HG03280 (cell line): ENCODE measurements at regions not wholly inside any gene's neighbourhood (a gene's known extent, or its start where the extent isn't known, plus 50 kb on each side); places are given as distances from the start of the nearest gene placed in this dataset.

Source experiments
- ATAC-seq: cut with Tn5 transposase; IDR thresholded peaks from one replicate; pipeline ENCODE4 v1.9.1; 2021; ENCODE audit warnings: mild to moderate bottlenecking, moderate library complexity; ENCODE audit not compliant: unreplicated experiment

GRCh38 chr13:26989957-26990713 lies 181.5 kb downstream of the USP12 start:
- no peak for ATAC-seq

- no peak for ATAC-seq
Measured at GRCh38 chr13:26989261-26989956, 182.2 kb downstream of the USP12 start.

GRCh38 chr13:26988059-26988769 lies 183.4 kb downstream of the USP12 start:
- no peak for ATAC-seq

- ATAC-seq, result no peak
Measured at GRCh38 chr13:26987486-26988013, 184.1 kb downstream of the USP12 start.

GRCh38 chr13:26985285-26985878 lies 186.2 kb downstream of the USP12 start:
- ATAC-seq, result no peak

GRCh38 chr13:26984337-26984736 lies 187.3 kb downstream of the USP12 start:
- no peak for ATAC-seq

- ATAC-seq, result no peak
Measured at GRCh38 chr13:26983543-26984320, 187.9 kb downstream of the USP12 start.

GRCh38 chr13:26980099-26981031 lies 191.2 kb downstream of the USP12 start:
- no peak for ATAC-seq

GRCh38 chr13:26979334-26979733 lies 192.3 kb downstream of the USP12 start:
- ATAC-seq, result no peak

GRCh38 chr13:26978081-26978860 lies 193.3 kb downstream of the USP12 start:
- no peak for ATAC-seq

- ATAC-seq, result no peak
Measured at GRCh38 chr13:26977541-26977940, 194.1 kb downstream of the USP12 start.

- ATAC-seq, result no peak
Measured at GRCh38 chr13:26976313-26976712, 195.3 kb downstream of the USP12 start.

GRCh38 chr13:26973946-26974345 lies 197.7 kb downstream of the USP12 start:
- ATAC-seq, result no peak

GRCh38 chr13:26973295-26973694 lies 198.3 kb downstream of the USP12 start:
- no peak for ATAC-seq

GRCh38 chr13:26971990-26972887 lies 199.4 kb downstream of the USP12 start:
- ATAC-seq, result no peak

- ATAC-seq, result no peak
Measured at GRCh38 chr13:26968431-26969341, 202.9 kb downstream of the USP12 start.
